Left ventricle myocardium inferior (tissue), 1 donor: ENCODE measurements at regions not wholly inside any gene's neighbourhood (a gene's known extent, or its start where the extent isn't known, plus 50 kb on each side); places are given as distances from the start of the nearest gene placed in this dataset.

Source experiments
- DNase-seq: peaks from one replicate; pipeline ENCODE4 v3.0.0-alpha.2; 2020
- H3K27ac ChIP-seq: fragments of 200-600 bp; replicated peaks from 2 replicates; pipeline ENCODE4 v1.8.0; 2021
- H3K27me3 ChIP-seq: fragments of 200-600 bp; 2 replicates; pipeline ENCODE4 v1.8.0; 2021; ENCODE audit warnings: low read depth
- H3K36me3 ChIP-seq: fragments of 200-600 bp; 2 replicates; pipeline ENCODE4 v1.8.0; 2021
- H3K4me1 ChIP-seq: fragments of 200-600 bp; 2 replicates; pipeline ENCODE4 v1.8.0; 2021
- H3K4me3 ChIP-seq: fragments of 200-600 bp; 2 replicates; pipeline ENCODE4 v1.8.0; 2021; ENCODE audit warnings: mild to moderate bottlenecking, moderate library complexity
- H3K9me3 ChIP-seq: fragments of 200-600 bp; replicated peaks from 2 replicates; pipeline ENCODE4 v1.8.0; 2021
- intact Hi-C: fragments of 100-400 bp; cut with micrococcal nuclease; formaldehyde crosslinking; loops from one replicate; pipeline ENCODE4 v1.11.0; 2022
- TF ChIP-seq, protein P1 (sequence below): fragments of 200-600 bp; IDR thresholded peaks from 2 replicates; pipeline ENCODE4 v1.8.0; 2021; ENCODE audit warnings: antibody characterized with exemption, mild to moderate bottlenecking, borderline replicate concordance
- donor health status: DM: no; HTN: yes; CAD: no; lungs with severe emphysema.

DNA sequence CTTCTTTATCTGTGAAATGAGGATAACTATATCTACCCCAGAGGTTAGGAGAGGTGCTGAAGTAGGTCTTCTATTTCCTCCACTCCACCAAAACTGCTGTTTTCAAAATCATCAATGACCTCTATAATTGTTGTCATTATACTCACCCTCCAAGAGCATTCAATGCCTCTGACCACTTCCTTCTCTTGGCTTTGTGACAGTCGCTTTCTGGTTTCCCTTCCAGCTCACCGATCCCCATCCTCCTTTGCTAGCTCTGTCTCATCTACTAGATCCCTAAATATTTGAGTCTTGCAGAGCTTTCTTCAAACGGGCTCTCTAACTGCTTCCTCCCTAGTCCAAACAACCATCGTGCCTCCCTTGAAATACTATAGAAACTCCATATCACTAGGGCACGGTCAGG is 153.5 kb downstream of the RPLP1 start:
- Histone ChIP-seq H3K9me3 (no peaks in the 10 kb centered on the region), H3K27ac (no peak overlapping the region), H3K4me3 (no peak overlapping the region), H3K27me3 (peaks cover 5% of the 10 kb centered on the region), H3K36me3 (no peaks in the 10 kb centered on the region), H3K4me1 (no peaks in the 10 kb centered on the region)
- intact Hi-C loops, result no loop called here
- DNase-seq, result no peak
- TF ChIP-seq, protein P1, sequence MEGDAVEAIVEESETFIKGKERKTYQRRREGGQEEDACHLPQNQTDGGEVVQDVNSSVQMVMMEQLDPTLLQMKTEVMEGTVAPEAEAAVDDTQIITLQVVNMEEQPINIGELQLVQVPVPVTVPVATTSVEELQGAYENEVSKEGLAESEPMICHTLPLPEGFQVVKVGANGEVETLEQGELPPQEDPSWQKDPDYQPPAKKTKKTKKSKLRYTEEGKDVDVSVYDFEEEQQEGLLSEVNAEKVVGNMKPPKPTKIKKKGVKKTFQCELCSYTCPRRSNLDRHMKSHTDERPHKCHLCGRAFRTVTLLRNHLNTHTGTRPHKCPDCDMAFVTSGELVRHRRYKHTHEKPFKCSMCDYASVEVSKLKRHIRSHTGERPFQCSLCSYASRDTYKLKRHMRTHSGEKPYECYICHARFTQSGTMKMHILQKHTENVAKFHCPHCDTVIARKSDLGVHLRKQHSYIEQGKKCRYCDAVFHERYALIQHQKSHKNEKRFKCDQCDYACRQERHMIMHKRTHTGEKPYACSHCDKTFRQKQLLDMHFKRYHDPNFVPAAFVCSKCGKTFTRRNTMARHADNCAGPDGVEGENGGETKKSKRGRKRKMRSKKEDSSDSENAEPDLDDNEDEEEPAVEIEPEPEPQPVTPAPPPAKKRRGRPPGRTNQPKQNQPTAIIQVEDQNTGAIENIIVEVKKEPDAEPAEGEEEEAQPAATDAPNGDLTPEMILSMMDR, result no peak

DNA sequence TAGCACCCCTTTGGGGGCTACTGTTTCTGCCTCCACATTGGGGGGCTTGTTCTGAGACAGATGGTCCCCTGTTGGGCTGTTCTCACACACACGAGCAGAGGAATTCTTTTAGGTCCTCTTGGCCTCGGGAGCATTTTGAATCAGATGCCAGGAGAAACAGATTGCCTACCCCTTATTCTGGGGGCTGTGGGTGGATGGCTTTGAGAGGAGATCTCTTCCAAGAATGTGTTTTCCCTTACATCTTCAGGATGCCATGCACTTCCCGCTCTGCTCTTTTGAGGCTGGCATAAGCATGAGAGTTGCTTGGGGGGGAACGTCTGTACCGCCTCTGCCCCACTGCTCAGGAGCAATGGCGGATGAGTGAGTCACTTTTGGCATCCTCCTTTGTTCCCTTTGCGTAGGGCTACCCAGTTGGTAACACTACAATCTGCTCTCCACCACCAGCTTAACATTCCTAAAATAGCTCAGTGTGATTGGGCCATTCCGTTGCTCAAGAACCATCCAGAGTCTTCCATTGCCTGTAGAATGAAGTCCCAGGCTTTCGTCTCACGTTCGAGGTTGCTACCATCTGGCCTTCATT is 154.4 kb downstream of the RPLP1 start:
- no peak for DNase-seq
- Histone ChIP-seq H3K27ac (no peak overlapping the region), H3K27me3 (no peaks in the 10 kb centered on the region), H3K4me3 (no peak overlapping the region), H3K36me3 (no peaks in the 10 kb centered on the region), H3K9me3 (no peaks in the 10 kb centered on the region), H3K4me1 (peaks cover 4% of the 10 kb centered on the region)
- intact Hi-C loops, result no loop called here
- TF ChIP-seq, protein P1, result no peak

DNA sequence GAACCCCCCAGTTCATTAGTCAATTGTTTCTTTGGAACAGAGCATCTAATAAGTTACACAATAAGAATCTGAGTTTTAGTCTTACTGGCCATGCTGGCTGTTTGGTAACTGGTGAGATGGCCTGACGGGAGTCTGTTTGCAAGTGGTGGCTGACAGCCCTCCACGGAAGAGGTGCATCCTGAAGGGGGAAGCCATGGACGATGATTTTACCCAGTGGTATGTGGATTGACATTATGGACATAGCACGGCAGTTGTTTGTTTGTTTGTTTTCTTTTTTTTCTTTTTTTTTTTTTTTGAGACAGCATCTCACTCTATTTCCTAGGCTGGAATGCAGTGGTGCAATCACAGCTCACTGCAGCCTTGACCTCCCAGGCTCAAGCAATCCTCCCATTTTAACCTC is 156.0 kb downstream of the RPLP1 start:
- intact Hi-C loops, result no loop called here
- DNase-seq, result no peak
- H3K36me3 ChIP-seq, result no peaks in the 10 kb centered on the region
- peaks cover 5% of the 10 kb centered on the region for H3K4me1 ChIP-seq
- H3K9me3 ChIP-seq, result no peaks in the 10 kb centered on the region
- no peaks in the 10 kb centered on the region for H3K27me3 ChIP-seq
- H3K4me3 ChIP-seq, result no peak overlapping the region
- TF ChIP-seq, protein P1, result no peak
- H3K27ac ChIP-seq, result no peak overlapping the region

DNA sequence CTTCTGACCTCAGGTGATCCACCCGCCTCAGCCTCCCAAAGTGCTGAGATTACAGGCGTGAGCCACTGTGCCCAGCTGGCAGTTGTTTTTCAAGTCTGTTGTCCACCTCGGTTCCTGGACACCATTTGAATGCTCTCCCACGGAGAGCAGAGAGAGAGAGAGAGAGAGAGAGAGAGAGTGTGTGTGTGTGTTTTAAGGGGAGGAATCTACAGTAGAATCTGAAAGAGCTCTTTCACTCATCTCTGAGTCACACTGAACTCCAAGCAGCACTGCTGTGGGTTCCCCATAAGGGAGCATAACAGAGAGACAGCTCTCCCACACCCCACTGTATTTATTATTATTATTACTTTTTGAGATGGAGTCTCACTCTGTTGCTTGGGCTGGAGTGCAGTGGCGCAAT is 156.6 kb downstream of the RPLP1 start:
- Histone ChIP-seq H3K36me3 (no peaks in the 10 kb centered on the region), H3K4me1 (peaks cover 10% of the 10 kb centered on the region), H3K27ac (no peak overlapping the region), H3K9me3 (no peaks in the 10 kb centered on the region), H3K27me3 (no peaks in the 10 kb centered on the region), H3K4me3 (no peak overlapping the region)
- TF ChIP-seq, protein P1, result no peak
- no peak for DNase-seq
- intact Hi-C loops, result no loop called here

DNA sequence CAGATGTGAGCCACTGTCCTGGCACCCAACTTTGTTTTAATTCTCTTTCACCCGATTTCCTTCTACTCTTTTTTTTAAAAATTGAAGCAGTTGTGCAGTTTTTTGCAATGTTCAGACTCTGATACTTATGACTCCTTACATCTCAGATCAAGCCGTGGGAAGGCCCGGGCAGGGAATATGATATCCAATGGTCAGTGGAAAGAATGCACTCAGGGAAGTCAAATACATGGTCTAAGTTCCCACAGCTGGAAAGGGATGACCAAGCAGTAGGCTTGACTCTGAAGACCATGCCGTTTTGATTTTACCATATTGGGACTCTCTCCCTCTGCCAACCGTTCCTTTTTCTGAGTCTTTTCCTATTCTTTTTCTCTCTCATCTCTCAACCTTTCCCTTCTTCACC is 157.2 kb downstream of the RPLP1 start:
- TF ChIP-seq, protein P1, result no peak
- intact Hi-C loops, result no loop called here

DNA sequence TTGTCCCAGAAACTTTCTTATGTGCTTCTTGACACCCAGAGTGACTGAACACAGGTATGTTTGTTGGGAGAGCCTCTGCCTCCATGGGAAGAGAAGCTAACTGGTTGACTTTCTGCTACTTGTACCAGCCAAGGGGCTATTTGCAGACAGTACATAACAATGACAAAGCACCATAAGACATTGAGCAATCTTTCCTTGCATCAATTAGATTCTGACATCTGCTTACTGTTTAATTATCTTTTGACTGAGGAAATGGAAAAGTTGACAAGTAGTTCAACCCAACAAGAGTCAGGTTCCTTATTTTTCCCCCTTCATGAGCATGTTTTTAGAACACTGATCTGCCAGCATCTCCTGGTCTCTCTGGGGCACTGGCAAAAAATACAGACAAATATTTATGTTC is 157.7 kb downstream of the RPLP1 start:
- intact Hi-C loops, result no loop called here
- Histone ChIP-seq H3K27ac (no peak overlapping the region), H3K4me3 (no peak overlapping the region), H3K27me3 (no peaks in the 10 kb centered on the region), H3K9me3 (no peaks in the 10 kb centered on the region), H3K4me1 (peaks cover 11% of the 10 kb centered on the region), H3K36me3 (no peaks in the 10 kb centered on the region)
- no peak for DNase-seq
- TF ChIP-seq, protein P1, result no peak

More for the DNA sequence above, 157.2 kb downstream of the RPLP1 start:
- DNase-seq, result no peak
- no peak overlapping the region for H3K27ac ChIP-seq
- no peak overlapping the region for H3K4me3 ChIP-seq
- no peaks in the 10 kb centered on the region for H3K27me3 ChIP-seq
- H3K36me3 ChIP-seq, result no peaks in the 10 kb centered on the region
- peaks cover 11% of the 10 kb centered on the region for H3K4me1 ChIP-seq
- no peaks in the 10 kb centered on the region for H3K9me3 ChIP-seq
